Right cardiac atrium (tissue), 5 donors: ENCODE measurements at regions not wholly inside any gene's neighbourhood (a gene's known extent, or its start where the extent isn't known, plus 50 kb on each side); places are given as distances from the start of the nearest gene placed in this dataset.

Experiments
- ATAC-seq, 2 donors: fragments of 200-7000 bp; cut with Tn5 transposase; one replicate each; pipeline versions ENCODE4 v1.8.0 to v1.9.1; 2020; ENCODE audit warnings: moderate library complexity in 2 of 2, mild to moderate bottlenecking in 1 of 2
- DNase-seq, 3 donors: peaks; one replicate each; pipeline ENCODE4 v3.0.0-alpha.2; 2020
- H3K27ac ChIP-seq: one replicate; pipeline ENCODE4 v1.5.1; 2013; ENCODE audit warnings: mild to moderate bottlenecking, low read length, control low read depth, moderate library complexity
- H3K27me3 ChIP-seq: one replicate; pipeline ENCODE4 v1.6.1; 2013; ENCODE audit not compliant: control insufficient read depth, insufficient read depth
- H3K4me1 ChIP-seq: one replicate; pipeline ENCODE4 v1.6.1; 2013; ENCODE audit warnings: low read length; ENCODE audit not compliant: control insufficient read depth, insufficient read depth
- H3K4me3 ChIP-seq: one replicate; pipeline ENCODE4 v1.5.1; 2013; ENCODE audit warnings: low read length, control low read depth
- H3K9me3 ChIP-seq: one replicate; pipeline ENCODE4 v1.6.1; 2013; ENCODE audit warnings: low read length; ENCODE audit not compliant: control insufficient read depth
- WGBS: extraction: QIAGEN DNeasy Blood & Tissue Kit; methylation state at CpG from one replicate; pipeline ENCODE4 v1.1.7; 2013; 5-methylcytosine and 5-hydroxymethylcytosine counted together
- intact Hi-C, 4 donors: fragments of 100-400 bp; cut with DNase I; formaldehyde crosslinking; loops; one replicate each; pipeline versions ENCODE4 v1.11.0 to v1.14.0; 2022 to 2023
- donor health status: healthy with polysubstance abuse.
- donor health status: DM: no; HTN: yes; CAD: no.
- donor health status: DM: no; HTN: no; CAD: no.
- donor health status: DM: no; HTN: yes; CAD: no; lungs with severe emphysema.
- donor health status: DM: yes; HTN: yes; CAD: no.

DNA sequence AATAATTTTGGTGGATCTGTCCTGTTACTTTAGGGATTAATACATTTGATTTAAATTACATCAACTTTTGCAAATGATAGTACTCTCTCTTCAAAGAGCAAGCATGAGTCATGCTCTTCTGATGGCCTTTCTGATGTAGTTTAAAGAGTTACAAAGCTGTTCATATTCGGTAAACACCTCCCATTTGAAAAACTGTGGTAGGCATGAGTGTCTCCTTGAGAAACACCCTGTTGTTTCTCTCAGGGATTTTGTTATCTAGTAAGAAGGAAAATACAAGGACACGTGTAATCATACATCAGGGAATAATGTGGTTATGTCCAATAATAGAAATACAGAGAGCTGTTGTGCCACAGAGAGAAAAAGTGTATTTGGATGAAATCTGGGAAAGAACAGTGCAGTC is 53.3 kb upstream of the E2F7 start:
- Histone ChIP-seq H3K27ac (no peak overlapping the region), H3K9me3 (no peaks in the 10 kb centered on the region), H3K27me3 (no peaks in the 10 kb centered on the region), H3K4me3 (no peak overlapping the region), H3K4me1 (no peaks in the 10 kb centered on the region)
- 54% methylated on average over 2 of the region's 2 CpGs for WGBS
- no peak for DNase-seq
- intact Hi-C loops, result no loop called here
- ATAC-seq, result no peak

DNA sequence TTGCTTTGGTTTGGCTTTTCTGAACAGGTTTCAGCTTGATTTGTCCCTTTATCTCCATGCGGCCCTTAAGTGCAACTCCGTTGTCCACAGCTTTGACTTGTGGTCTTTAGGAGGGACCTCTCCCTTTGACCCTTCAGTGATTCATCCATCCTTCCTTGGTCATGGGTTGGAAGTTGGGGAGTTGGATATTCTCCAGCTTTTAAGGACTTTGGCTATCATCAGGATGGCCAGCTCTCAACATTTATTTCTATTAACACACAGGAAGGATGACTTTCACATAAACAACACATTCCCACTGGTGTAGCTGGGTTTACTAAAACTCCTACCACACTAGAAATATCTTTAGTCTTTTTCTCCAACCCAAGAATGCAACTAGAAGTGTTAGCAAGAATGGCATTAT is 50.9 kb upstream of the E2F7 start:
- 78% methylated on average over 2 of the region's 2 CpGs for WGBS
- Histone ChIP-seq H3K4me1 (no peaks in the 10 kb centered on the region), H3K9me3 (no peaks in the 10 kb centered on the region), H3K27me3 (no peaks in the 10 kb centered on the region), H3K27ac (no peak overlapping the region), H3K4me3 (no peak overlapping the region)
- ATAC-seq, result no peak
- no peak for DNase-seq
- intact Hi-C loops, result no loop called here

DNA sequence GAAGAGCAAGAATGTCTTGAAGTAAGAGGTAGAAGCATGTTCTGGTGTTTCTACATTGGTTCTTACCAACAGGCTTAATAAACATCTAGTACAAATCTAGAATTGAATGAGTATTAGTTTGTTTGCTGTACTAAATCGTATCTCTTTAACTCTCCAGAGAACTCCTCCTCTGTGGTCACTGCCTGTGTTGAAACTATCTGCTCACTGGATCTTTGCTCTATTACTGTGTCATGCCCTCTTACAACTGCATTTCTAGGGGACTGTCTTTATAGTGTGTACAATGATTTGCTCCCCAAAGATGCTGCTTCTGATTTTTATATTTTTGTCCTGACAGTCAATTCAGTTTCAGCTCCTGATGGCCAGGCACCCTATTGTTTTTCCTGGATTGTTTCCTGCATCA is 50.1 kb upstream of the E2F7 start:
- Histone ChIP-seq H3K27me3 (no peaks in the 10 kb centered on the region), H3K4me1 (no peaks in the 10 kb centered on the region), H3K9me3 (no peaks in the 10 kb centered on the region), H3K4me3 (no peak overlapping the region), H3K27ac (no peak overlapping the region)
- DNase-seq (no peak), ATAC-seq (no peak)
- intact Hi-C loops, result no loop called here
- 78% methylated on average over 1 of the region's 1 CpG for WGBS
